GM18505 (cell line): ENCODE measurements at regions not wholly inside any gene's neighbourhood (a gene's known extent, or its start where the extent isn't known, plus 50 kb on each side); places are given as distances from the start of the nearest gene placed in this dataset.

Source experiments
- ATAC-seq: cut with Tn5 transposase; IDR thresholded peaks from one replicate; pipeline ENCODE4 v1.9.1; 2021; ENCODE audit not compliant: unreplicated experiment
- POLR2A ChIP-seq: IDR thresholded peaks from 4 replicates; pipeline ENCODE4 v1.6.1; 2011; ENCODE audit warnings: borderline replicate concordance; ENCODE audit not compliant: insufficient read depth, insufficient read length; ENCODE audit errors: extremely low read depth

- no peak for TF ChIP-seq POLR2A
- no peak for ATAC-seq
Measured at GRCh38 chrX:148337873-148338272, 162.5 kb upstream of the AFF2 start.

- TF ChIP-seq POLR2A, result no peak
- no peak for ATAC-seq
Measured at GRCh38 chrX:148354916-148355315, 145.5 kb upstream of the AFF2 start.

- no peak for TF ChIP-seq POLR2A
- no peak for ATAC-seq
Measured at GRCh38 chrX:148361641-148362040, 138.8 kb upstream of the AFF2 start.

DNA sequence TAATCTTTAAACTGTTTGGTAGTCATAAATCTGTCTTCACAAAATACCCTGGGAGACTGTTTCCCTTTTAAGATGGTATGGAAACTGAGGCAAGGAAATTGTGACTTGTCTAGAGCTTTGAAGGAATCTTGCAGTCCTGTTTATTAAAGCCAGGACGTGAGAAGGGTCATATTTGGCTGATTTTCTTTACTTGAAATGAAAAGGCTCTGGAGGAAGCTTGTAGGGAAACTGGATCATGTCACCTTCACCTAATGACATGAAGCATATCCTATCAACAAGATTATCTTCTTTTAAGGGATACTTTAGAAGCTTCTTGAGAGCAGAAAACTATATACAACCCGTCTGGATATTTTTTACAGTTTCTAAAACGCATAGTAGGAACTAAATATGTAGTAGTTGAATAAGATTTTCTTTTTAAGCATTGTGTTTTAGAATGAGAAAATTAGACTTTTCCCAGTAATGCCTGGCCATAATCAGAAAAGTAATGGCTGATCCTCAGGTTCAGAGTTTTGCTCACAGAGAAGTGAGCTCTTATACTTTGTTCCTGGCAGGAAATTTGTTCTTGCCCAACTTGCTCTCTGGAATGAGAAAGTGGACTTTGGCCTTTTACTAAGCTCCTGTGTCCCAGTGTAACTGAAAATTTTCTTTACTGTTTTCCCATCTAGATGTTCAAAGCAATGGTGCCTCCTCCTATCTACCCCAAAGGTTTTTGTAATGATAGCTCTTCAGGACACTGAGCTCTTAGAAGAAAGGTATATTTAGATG is 136.8 kb upstream of the AFF2 start:
- TF ChIP-seq POLR2A, result no peak
- no peak for ATAC-seq

GRCh38 chrX:148365233-148365632 is 135.2 kb upstream of the AFF2 start:
- no peak for TF ChIP-seq POLR2A
- ATAC-seq, result no peak

DNA sequence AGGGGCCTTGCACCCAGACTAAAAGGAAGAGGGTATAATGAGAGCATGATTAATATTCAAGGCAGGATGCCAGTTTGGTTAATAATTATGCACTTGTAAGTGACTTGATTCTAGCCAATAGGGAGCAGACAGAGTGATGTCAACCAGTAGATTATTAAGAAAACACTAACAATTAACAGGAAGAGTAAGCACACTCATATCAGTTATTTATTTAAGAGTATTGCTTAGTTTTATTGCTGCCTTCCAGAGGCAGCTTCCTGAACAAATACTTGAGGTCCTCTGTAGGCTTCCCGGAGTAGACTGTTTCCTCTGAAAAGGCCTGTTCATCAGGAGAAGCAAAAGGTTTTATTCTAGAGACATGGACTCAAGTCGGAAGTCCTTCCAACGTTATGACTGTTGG is 129.1 kb upstream of the AFF2 start:
- ATAC-seq, result no peak
- TF ChIP-seq POLR2A, result no peak

DNA sequence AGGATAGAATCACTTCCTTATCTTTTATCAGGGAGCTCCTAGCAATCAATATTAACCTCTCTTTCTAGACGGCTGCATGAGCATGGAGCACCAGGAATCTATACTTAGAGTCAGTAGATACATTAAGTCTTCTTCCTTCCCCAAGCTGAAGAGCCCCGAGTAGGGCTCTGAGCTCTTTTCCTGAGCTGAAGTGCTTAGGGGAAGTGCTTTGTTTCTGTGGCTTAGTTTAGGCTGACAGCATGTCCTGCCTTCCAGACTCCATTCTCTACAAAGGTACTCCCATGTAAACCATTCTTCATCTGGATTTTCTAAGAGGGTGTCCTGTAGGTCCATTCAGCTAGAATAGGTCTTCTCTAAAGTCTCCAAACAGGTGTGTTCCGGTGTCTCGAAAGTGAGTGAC is 127.5 kb upstream of the AFF2 start:
- ATAC-seq, result no peak
- TF ChIP-seq POLR2A, result no peak

GRCh38 chrX:148376342-148376741 is 124.1 kb upstream of the AFF2 start:
- no peak for ATAC-seq
- no peak for TF ChIP-seq POLR2A

DNA sequence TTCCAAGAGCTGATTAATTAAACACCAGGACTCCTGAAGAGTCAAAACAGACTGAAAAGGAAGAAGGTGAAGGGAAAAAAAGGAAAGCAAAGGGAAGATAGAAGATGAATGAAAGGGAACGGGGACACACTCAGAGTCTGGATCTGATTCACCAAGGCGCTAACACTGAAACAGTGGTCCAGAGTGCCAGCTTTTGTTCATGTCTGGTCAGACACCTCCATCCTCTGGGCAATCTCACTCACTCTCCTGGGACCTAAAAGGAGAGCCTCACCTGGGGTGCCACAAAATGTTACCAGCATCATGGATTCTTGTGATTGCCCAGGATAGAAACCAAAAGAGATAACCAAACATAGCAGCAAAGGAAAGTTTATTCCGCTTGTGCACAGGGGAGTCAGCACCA is 120.3 kb upstream of the AFF2 start:
- no peak for ATAC-seq
- no peak for TF ChIP-seq POLR2A

- no peak for TF ChIP-seq POLR2A
- peak; percentile 92 for ATAC-seq
Measured at GRCh38 chrX:148380650-148381561, 119.5 kb upstream of the AFF2 start.

- TF ChIP-seq POLR2A, result no peak
- peak; percentile 23 for ATAC-seq
Measured at GRCh38 chrX:148381603-148382002, 118.8 kb upstream of the AFF2 start.

DNA sequence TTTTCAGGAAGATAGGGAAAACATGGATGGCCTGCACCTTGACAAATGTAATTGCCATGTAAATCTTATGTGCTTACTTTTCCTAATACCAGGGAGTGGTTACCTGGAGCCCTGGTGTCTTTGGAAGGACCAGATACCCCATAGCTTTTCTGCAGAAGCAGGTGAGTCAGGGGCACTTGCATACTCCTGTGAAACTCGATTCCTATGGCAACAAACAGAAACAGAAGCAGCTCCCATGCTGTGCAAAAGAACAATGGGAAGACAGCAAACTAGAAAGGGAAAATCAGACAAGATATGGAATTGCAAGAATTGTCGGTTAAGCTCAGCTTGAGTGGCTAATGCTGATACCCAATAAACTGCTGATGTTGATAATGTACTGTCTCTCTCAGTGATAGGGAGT is 117.4 kb upstream of the AFF2 start:
- ATAC-seq, result no peak
- TF ChIP-seq POLR2A, result no peak

- no peak for ATAC-seq
- no peak for TF ChIP-seq POLR2A
Measured at GRCh38 chrX:148385471-148385870, 114.9 kb upstream of the AFF2 start.

GRCh38 chrX:148389629-148390028 is 110.8 kb upstream of the AFF2 start:
- no peak for TF ChIP-seq POLR2A
- ATAC-seq, result no peak

DNA sequence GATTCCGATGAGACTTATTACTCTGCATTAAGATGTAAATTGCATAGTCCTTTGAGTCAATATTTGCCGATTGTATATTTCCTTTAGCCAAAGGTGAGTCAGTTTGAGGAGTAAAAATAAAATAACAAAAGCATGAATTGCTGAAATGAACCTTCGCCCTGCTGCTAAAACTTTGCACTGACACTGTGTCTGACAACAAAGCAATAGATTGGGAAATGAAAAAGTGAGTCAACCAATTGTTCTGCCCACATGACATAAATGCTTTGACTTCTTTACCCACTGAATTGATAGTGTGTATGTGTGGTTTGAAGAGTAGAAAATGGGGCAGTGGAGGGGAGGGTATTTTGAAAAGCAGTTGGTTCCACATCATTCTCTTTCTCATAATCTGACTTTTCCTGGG is 88.4 kb upstream of the AFF2 start:
- ATAC-seq, result no peak
- no peak for TF ChIP-seq POLR2A

DNA sequence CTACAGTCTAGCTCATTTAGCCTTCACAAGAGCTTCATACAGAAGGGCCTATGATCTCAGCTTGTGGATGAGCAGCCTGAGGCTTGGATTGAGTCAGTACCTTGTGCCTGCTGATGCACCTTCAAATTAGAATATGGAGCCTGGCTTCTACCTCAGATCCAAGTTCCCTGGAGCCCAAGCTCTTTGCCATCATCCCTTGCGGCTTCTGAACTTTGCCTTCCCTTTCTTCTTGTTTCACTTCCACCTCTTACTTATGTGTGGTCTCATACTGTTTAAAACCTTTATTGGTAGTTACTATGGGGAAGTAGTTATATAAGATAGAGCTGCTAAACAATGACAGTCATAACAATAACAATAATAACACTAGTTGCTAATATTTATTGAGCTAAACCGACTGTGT is 84.3 kb upstream of the AFF2 start:
- no peak for ATAC-seq
- no peak for TF ChIP-seq POLR2A
